ENCODE measurements at regions not wholly inside any gene's neighbourhood (a gene's known extent, or its start where the extent isn't known, plus 50 kb on each side); places are given as distances from the start of the nearest gene placed in this dataset.

- TF ChIP-seq, protein P1, sequence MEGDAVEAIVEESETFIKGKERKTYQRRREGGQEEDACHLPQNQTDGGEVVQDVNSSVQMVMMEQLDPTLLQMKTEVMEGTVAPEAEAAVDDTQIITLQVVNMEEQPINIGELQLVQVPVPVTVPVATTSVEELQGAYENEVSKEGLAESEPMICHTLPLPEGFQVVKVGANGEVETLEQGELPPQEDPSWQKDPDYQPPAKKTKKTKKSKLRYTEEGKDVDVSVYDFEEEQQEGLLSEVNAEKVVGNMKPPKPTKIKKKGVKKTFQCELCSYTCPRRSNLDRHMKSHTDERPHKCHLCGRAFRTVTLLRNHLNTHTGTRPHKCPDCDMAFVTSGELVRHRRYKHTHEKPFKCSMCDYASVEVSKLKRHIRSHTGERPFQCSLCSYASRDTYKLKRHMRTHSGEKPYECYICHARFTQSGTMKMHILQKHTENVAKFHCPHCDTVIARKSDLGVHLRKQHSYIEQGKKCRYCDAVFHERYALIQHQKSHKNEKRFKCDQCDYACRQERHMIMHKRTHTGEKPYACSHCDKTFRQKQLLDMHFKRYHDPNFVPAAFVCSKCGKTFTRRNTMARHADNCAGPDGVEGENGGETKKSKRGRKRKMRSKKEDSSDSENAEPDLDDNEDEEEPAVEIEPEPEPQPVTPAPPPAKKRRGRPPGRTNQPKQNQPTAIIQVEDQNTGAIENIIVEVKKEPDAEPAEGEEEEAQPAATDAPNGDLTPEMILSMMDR (IDR thresholded peaks at IDR 0.05), result no peak
- TF ChIP-seq POLR2A (IDR thresholded peaks at IDR 0.05), result no peak
Measured at GRCh38 chr13:106383791-106384190, 151.7 kb downstream of the EFNB2 start.
